ENCODE measurements at regions not wholly inside any gene's neighbourhood (a gene's known extent, or its start where the extent isn't known, plus 50 kb on each side); places are given as distances from the start of the nearest gene placed in this dataset.
"Not testable (repeated sequence)": the region's sequence is repeated elsewhere in the genome, so short reads cannot be mapped to it uniquely, and the experiment has no call there.

DNA sequence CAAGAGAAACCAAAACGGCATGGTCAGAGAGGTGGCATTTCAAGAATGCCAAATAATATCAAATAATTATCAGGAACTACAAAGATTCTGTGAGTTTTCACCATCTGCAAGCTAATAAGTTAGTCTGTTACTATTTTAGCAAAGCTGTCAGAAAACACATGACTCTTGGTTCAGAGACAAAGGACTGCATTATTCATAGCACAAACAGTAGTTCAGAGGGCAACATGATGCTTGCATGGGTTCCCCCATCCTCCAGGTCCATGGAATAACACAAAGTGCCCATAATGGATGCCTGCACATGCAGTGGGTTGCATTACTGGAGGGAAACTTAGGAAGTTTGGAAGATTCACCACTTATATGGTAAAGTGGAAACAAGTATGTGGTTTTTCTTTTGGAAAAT lies 228.8 kb upstream of the ALCAM start:
- DNase-seq (ENCODE audit: low read depth), result no peak

DNA sequence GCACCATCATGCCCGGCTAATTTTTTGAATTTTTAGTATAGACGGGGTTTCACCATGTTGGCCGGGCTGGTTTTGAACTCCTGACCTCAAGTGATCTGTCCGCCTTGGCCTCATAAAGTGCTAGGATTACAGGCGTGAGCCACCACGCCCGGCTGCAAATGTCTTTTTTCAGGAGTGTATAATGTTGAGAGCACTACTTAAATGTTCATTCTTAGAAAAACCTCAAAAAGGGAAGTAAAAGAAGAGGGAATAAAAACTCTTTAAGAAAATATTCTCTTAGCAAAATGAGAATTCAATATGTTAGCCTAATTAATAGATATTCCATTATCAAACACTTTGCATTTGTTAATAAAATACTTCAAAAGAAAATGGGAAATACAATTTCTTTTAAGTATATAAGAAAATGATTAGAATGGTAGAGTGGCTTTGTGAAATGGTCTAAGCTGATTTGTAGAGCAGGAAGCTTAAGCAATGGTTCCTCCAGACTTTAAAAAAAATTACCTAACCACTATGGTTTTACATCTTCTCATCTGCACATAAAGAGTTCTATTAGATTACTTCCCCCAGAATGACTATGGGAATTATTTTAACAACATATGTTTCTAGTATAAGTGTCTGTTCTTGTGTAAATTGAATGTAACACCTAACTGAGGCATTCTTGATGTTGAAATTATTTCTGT lies 226.7 kb upstream of the ALCAM start:
- DNase-seq (ENCODE audit: low read depth), result no peak

DNA sequence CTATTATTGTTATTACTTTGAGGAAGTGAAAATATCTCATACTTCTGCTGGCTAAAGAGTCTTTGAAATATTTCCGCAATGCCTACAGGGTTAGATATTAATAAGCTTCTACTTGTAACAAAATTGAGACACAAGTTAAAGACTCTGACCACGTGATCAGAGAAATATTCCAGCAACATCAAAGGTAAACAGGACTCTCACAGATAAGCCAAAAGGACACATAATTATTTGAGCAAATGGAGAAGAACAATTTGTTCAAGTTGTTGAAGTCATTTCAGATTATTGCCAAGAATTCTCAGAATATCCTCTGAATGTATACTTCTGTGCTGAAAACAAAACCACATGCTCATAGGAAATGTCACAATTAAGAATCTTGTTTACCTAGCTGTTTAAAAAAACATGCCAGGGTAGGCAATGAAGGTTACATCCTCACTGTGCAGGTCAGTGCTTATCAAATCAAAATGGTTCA lies 225.8 kb upstream of the ALCAM start:
- DNase-seq (ENCODE audit: low read depth), result no peak

DNA sequence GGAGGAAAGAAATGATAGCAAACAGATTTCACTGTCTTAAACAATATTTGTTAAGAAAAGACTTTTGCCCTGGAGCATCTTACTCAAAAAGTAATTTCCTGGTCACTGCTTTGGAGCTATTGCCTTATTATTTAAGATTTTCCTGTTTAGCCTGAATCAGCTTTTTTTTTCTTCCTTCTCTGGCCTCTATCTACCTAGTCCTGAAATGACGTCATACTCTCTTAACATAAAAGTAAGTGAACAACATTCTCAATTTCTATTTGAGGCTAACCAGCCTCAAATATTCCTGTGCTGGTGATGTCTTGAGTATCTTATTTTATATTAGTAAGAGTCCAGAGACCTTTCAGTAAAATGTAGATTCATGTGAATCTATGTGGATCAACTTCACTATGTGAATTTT lies 221.9 kb upstream of the ALCAM start:
- DNase-seq (ENCODE audit: low read depth), result no peak

DNA sequence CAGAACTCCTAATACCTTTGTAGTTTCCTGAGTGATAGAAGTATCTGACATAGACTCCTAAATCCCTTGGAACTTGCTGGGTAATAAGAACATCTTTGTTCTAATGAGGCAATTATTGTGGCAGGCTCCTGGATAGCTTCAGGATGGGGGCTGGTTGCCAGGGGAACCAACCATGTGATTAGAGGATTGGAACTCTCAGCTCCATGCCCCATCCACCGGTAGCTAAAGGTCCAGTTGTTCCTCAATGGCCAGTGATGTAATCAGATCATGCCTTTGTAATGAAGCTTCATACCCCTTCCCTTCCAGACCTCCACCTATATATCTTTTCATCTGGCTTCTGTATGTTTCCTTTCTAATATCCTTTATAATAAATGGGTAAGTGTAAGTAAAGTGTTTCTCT lies 221.2 kb upstream of the ALCAM start:
- no peak for DNase-seq (ENCODE audit: low read depth)

DNA sequence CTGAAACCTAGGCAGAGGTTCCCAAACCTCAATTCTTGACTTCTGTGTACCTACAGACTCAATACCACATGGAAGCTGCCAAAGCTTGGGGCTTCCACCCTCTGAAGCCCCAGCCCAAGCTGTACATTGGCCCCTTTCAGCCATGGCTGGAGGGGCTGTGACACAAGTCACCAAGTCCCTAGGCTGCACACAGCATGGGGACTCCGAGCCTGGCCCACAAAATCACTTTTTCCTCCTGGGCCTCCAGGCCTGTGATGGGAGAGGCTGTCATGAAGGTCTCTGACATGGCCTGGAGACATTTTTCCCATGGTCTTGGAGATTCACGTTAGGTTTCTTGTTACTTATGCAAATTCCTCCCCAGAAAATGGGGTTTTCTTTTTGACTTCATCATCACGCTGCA lies 217.5 kb upstream of the ALCAM start:
- DNase-seq (ENCODE audit: low read depth), result not testable (repeated sequence)

DNA sequence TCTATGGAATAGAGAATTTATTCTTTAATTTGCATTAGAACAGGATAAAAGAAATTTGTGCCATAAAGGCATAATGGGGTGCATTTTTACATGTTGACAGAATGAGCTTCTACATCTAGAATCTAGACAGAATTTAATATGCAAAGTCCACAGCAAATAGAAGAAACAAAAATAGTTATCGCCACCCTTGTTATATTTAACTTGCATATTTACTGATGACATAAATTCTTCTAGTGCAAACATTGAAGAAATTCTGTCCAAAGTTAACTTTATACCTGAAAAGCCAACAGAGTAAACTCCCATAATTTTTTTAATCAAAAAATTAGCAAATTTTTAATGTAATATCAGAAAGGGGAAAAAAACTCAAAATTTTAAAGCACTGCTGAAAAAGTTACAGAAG lies 213.7 kb upstream of the ALCAM start:
- no peak for DNase-seq (ENCODE audit: low read depth)

DNA sequence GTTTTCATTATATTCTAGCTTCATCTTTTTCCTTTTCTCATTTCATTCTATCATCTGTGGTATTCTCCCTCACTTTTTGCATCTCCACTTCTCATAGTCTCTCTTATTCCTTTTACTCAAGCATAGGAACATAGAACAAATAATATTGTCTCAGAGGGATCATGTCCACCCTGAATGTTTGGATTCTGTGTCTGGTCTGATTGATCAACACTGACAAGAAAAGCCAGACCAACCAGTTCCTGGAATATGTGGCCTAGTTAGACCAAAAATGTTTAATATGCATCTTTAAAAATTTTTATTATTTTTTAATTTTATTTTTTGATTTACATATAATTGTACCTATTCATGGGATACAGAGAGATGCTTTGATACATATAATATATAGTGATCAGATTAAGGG lies 212.0 kb upstream of the ALCAM start:
- DNase-seq (ENCODE audit: low read depth), result no peak

DNA sequence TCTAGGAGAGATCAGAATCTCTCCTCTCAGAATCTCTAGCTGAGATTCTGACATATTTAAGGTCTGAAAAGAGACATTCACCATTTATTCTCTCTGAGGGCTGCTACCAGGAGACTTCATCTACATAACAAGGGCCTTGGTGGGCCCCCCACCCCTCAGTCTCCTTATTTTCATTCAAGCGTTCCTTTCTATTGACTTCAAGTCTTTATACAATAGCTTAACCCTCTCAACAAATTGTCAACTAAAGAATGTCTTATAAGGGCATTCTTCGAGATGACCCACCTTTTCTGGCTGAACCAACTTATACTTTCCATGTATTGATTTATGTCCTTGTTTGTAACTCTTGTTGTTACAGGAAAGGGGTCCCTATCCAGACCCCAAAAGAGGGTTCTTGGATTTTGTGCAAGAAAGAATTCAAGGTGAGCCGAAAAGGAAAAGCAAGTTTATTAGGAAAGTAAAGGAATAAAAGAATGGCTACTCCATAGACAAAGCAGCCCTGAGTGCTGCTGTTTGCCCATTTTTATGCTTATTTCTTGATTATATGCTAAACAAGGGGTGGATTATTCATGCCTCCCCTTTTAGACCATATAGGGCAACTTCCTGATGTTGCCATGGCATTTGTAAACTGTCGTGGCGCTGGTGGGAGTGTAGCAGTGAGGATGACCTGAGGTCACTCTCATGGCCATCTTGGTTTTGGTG lies 209.5 kb upstream of the ALCAM start:
- no peak for DNase-seq (ENCODE audit: low read depth)

DNA sequence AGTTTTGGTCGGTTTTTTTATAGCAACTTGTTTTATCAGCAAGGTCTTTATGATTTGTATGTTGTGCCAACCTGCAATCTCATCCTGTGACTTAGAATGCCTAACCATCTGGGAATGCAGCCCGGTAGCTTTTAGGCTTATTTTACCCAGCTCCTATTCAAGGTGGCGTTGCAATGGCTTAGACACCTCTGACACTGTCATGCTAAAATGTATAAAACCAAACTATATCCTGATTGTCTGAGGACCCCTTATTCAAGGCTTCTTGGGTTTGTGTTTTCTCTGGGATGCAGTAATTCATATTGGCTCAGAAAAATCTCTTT lies 209.0 kb upstream of the ALCAM start:
- DNase-seq (ENCODE audit: low read depth), result no peak

DNA sequence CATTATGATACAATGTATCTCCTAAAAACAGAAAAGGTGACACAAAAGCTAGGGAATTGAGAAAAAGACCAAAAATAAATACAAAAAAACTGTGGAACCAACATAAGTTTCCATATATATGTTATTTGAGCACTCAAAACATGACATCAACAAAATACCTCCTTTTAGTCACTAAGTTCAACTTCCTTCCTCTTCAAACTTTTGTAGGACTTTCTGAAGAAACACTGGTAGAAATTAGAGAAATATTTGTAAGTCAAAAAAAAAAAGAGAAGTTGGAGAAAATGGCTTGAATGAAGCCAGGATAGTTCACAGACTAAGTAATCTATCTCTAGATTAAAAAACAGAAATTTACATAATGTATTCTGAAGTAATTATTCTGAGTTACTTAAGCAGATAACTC lies 208.4 kb upstream of the ALCAM start:
- DNase-seq (ENCODE audit: low read depth), result no peak

DNA sequence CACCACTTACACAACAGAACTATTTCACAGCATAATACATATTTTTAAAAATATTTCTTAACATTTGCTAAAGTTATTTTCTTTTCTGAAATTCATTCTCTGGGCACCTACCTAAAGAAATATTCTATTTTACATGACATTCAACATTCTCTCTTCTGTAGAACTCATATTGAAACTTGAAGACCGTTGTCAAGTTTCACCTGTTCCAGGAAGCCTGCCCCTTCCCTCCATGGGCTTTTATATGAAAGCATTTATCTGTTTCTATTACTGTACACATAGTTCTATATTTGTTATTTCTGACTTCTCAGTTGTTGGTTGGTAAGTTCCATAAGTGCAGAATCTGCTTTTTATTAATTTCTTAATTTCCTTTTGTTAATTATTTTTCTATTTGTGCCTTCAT lies 204.3 kb upstream of the ALCAM start:
- no peak for DNase-seq (ENCODE audit: low read depth)

DNA sequence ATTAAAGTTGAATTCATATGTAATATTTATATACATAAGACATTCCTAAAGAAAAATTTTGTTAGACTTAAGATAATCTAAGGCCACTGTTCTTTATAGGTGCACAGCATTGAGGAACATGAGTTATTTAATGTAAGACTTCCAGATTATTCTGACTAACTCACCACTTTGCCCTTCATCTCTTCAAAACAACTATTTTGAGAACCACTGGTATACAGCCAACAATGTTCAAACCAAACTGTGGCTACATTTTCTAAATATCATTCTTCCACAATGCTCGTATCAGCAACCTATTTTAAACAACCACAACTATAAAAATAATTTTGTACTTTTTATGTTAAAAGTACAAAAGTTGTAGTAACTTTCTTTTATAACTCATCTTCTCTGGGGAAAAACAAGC lies 199.8 kb upstream of the ALCAM start:
- DNase-seq (ENCODE audit: low read depth), result no peak

DNA sequence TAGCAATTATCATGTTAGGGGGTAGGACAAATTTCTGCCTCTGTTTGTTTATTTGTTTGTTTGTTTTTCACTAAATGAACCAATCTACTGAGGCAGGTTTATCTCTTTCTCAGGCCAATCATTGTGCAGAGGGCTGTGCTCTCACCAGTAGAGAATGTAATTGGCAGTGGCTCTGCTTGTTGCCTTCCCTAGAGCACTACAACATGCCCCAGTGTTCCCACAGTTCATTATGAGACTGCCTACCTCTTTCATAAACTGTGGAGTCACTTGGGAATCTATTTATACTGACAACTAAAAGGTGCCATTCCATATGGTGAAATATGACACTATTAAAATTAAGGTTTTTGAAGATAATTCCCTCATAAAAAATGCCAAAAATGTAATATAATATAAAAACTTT lies 196.3 kb upstream of the ALCAM start:
- DNase-seq (ENCODE audit: low read depth), result no peak

DNA sequence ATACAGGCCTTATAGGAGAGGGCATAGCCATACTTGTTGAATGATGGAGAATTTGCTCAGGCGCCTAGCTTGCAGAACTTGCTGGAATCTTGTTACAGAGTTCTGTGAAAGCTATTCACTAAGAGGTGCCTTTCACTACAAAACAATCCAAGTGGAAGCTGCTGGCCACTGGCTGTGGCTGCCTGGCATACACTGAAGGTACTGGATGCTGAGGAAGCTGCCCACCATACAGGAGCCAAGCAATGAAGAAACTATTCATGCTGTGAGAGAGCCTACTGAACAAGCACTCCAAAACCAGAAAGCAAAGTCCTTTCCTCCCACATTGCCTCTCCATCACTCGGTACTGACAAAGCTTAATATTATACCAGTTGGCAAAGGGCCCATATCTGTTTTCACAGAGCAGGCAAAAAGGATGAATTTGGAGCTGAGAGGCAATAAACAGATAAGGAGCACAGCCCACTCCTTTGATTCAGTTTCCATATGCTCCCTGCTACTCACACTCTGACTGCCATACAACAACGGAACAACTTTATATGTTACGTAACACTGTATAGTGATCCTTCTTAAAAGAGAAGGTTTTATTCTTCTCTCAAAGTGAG lies 192.6 kb upstream of the ALCAM start:
- no peak for DNase-seq (ENCODE audit: low read depth)

DNA sequence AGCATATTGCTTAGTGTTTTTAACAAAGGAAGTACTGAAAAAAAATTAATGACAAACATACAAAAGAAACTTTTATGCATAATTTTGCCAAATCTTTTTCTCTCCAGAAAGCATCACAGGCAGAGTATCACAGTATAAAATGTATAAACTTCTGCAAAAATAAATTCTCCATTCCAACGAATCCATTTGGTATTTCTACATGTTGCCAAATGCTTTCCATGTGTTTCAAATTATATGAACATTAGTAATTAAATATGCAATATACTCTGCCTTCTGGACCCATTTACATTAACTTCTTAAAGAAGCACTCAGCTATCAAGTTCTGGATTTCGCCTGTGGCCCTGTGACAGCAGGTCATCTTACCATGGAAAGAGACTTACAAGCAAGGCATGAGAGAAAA lies 189.1 kb upstream of the ALCAM start:
- no peak for DNase-seq (ENCODE audit: low read depth)

DNA sequence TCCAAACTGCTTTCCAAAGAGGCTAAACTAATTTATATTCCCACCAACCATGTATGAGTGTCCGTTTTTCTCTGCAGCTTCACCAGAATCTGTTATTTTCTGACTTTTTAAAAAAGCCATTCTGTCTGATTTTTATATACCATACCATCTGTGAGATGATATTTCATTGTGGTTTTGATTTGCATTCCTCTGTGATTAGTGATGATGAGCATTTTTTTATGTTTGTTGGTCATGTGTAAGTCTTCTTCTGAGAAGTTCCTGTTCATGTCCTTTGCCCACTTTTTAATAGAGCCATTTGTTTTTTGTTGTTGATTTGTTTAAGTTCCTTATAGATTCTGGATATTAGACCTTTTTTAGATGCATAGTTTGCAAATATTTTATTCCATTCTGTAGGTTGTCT lies 179.4 kb upstream of the ALCAM start:
- DNase-seq (ENCODE audit: low read depth), result no peak

DNA sequence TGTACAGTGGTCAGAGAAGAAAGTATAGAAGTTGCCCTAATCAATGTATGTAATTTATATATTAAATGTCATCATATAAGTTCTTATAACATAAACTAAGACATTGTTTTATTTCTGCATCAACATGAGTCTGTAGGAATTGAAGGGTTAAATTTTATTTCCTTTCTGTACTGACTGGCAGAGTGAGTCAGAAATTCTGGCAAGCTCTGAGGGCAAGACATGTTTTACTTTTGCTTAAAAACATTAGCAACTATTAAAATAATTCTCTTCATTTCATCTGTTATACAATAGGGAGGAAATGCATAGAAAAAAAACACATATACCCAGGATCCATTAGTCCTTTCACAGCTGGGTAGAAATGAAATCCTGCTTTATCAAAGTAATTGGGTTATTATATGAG lies 171.4 kb upstream of the ALCAM start:
- no peak for DNase-seq (ENCODE audit: low read depth)

DNA sequence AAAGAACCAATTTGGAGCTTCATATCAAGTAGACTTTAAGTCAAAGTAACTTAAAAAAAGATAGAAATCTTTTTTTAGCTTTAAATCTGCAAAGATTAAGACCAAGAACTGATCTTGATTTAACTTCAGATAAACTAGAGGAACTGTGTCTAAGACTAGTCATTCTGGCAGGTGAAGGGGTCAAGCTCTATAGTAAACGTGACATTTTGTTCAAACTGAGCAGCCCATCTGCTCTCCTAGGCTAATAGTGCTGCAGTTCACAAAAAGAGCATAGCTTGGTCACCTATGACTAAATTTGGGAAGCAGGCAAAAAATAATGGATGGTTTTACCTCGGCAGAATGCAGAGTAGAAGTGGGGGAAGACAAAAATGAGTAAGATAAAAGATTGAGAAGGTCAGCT lies 168.8 kb upstream of the ALCAM start:
- no peak for DNase-seq (ENCODE audit: low read depth)

DNA sequence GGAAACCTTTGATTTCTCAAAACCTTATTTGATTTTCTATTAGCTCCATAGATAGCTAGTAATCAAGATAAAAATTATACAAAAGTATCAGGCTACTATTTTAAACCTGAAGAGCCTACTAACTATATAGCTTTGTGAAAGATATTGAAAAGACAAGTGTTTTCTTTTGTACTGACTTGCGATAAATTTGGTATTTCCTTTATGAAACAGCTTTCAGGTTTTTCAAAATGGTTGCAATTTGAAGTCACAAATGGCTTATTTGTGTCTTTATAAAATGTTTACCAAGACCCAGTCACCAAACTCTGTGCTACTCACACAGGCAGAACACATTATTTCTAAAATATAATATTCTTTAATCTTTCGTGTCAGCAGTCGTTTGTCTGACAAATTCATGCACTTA lies 167.5 kb upstream of the ALCAM start:
- no peak for DNase-seq (ENCODE audit: low read depth)

DNA sequence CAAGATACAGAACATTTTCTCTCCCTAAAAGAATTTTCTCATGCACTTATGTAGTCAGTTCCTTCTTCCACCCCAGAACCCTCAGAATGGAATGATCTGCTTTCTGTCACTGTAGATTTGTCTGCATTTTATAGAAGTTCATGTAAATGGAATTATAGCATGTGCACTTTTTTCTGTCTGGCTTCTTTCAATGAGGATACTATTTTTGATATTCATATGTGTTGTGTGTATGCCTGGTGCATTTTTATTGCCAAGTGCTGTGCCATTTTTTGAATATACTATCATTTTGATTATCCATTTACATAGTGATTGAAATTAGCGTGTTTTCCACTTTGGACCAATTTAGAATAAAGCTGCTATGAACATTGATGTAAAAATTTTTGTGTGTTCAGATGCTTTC lies 156.6 kb upstream of the ALCAM start:
- DNase-seq (ENCODE audit: low read depth), result no peak

DNA sequence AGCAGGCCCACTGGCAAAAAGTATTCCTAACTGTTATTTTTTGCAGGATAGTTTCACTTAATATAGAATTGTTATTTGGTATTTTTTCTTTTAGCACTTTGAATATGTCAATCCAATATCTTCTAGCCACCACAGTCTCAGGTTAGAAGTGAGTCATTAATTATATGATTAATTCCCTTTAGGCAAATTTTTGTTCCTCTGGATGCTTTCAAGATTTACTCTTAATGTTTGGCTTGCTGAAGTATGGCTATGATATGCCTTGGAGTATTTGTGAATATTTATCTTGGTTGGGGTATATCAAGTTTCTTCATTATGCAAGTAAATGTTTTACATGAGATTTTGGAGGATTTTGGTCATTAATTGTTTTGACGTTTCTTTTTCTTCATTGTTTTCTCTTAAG lies 152.1 kb upstream of the ALCAM start:
- DNase-seq (ENCODE audit: low read depth), result no peak

DNA sequence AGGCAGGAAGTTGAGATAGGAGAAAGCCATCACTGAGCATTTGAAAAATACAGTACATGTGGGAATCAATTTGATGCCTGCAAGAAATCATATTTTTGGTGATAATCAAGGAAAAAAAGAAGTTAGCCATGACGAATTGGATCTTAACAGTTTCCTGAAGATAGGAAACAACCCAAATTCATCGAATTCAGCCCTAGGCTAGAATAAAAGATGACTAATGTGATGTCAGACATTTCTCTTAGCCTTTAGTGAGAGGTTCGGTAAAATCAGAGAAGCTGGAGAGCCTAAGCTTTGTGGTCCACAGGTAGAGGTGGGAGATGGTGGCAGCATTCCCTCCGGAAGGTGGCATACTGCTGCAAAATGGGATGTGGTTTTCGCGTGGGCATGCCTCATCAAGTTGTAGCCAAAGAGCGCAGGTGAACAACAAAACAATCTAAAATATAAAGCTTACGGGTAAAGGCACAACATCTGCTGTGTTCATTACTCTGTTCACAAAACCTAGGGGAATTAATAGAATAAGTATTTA lies 144.1 kb upstream of the ALCAM start:
- no peak for DNase-seq (ENCODE audit: low read depth)

DNA sequence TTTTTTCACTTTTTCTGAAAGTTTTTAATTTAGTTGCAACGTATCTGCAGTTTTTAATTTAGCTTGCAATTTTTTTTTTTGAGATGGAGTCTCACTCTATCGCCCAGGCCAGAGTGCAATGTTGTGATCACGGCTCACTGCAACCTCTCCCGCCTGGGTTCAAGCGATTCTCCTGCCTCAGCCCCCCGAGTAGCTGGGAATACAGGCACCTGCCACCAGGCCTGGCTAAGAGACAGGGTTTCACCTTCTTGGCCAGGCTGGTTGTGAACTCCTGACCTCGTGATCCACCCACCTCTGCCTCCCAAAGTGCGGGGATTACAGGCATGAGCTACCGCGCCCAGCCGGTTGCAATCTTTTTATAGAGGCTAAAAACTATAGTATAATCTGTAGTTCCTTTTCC lies 142.9 kb upstream of the ALCAM start:
- DNase-seq (ENCODE audit: low read depth), result no peak

Data from stimulated activated CD8-positive, alpha-beta memory T cell treated with anti-CD3 and anti-CD28 coated beads, Interleukin-15, amount 100 ng/mL, for 1 hour (primary cell).